ENCODE measurements at regions not wholly inside any gene's neighbourhood (a gene's known extent, or its start where the extent isn't known, plus 50 kb on each side); places are given as distances from the start of the nearest gene placed in this dataset.
A peak's percentile ranks its signal among the peaks of the same experiment; 100 is the strongest.

GRCh38 chr16:51821527-51821926 is 670.5 kb upstream of the SALL1 start:
- Histone ChIP-seq H4K91ac (ENCODE audit: insufficient read depth, low read depth, low read length) (peak overlapping the region; percentile 75; the same call in 1 of the 2 replicates), H3K9me1 (ENCODE audit: insufficient read depth, low read length) (peaks cover 6% of the 10 kb centered on the region), H3K23ac (ENCODE audit: low read depth, low read length) (no peak overlapping the region), H2AK5ac (ENCODE audit: low read depth, low read length) (peak overlapping the region; percentile 89; the same call in 1 of the 2 replicates), H2BK5ac (ENCODE audit: low read depth, low read length, poor library complexity, severe bottlenecking) (peak overlapping the region; percentile 16), H3K4me1 (ENCODE audit: control insufficient read depth, insufficient read depth, low read length) (peaks cover 4% of the 10 kb centered on the region; the same call in 1 of the 2 replicates), H3K27me3 (ENCODE audit: control insufficient read depth, insufficient read depth, low read length) (no peaks in the 10 kb centered on the region), H3K9me3 (ENCODE audit: control insufficient read depth, insufficient read depth, low read length) (no peaks in the 10 kb centered on the region), H2AFZ (replicated peaks; ENCODE audit: low read length, poor library complexity) (no peak overlapping the region), H3K4me3 (ENCODE audit: insufficient read depth, low read depth, low read length) (no peak overlapping the region), H3K14ac (replicated peaks; ENCODE audit: low read depth, low read length) (peak overlapping the region; percentile 40; the same call in 1 of the 2 replicates), H3K56ac (ENCODE audit: extremely low read depth, insufficient read depth, low read length) (no peak overlapping the region), H3K79me1 (ENCODE audit: low read depth in 1 of 2, low read length in 2 of 2) (no peaks in the 10 kb centered on the region), H3K4me2 (ENCODE audit: low read depth, low read length) (no peak overlapping the region), H4K8ac (ENCODE audit: low read depth in 2 of 2, low read length in 2 of 2) (peak overlapping the region in 1 of 2 experiments; percentile 60; a peak in 2 of 4 replicates), H2BK120ac (ENCODE audit: low read depth, low read length) (peak overlapping the region; percentile 75), H4K5ac (ENCODE audit: low read depth, low read length) (no peak overlapping the region; the same call in 1 of the 2 replicates), H3K4ac (ENCODE audit: low read depth, low read length) (peak overlapping the region; percentile 33; the same call in 1 of the 2 replicates), H3K9ac (ENCODE audit: low read depth, low read length) (no peak overlapping the region), H2BK15ac (ENCODE audit: low read depth, low read length) (peak overlapping the region; percentile 91; the same call in 1 of the 3 replicates), H2BK20ac (ENCODE audit: low read depth, low read length) (peak overlapping the region; percentile 80; the same call in 1 of the 2 replicates), H2AK9ac (replicated peaks; ENCODE audit: low read depth, low read length, poor library complexity) (no peak overlapping the region), H3K18ac (ENCODE audit: low read depth, low read length) (peak overlapping the region; percentile 66; the same call in 1 of the 2 replicates), H4K20me1 (ENCODE audit: insufficient read depth, low read length) (no peaks in the 10 kb centered on the region), H3K36me3 (ENCODE audit: control insufficient read depth, insufficient read depth, low read length) (no peaks in the 10 kb centered on the region), H3K27ac (ENCODE audit: insufficient read depth, low read length) (no peak overlapping the region)
- ChIA-PET POLR2A (ENCODE audit: unreplicated experiment) (no interaction called here), CTCF (no interaction called here)
- in situ Hi-C loops (cut with MboI; ENCODE audit: low sequenced_read_pairs) = no loop called here
- intact Hi-C loops (cut with micrococcal nuclease) = no loop called here
- dilution Hi-C loops (cut with HindIII; ENCODE audit: low sequenced_read_pairs, unreplicated experiment) = no loop called here
- WGBS, 2 experiments (ENCODE audit: extremely low coverage in 2 of 2, insufficient read length in 1 of 2) = no CpG with 5 or more reads among the region's 1 CpG
- ATAC-seq (ENCODE audit: low read depth) (no peak), DNase-seq (no peak)
- TF ChIP-seq POLR2A (IDR thresholded peaks at IDR 0.05; ENCODE audit: low read depth, low read length) (no peak), CHD1 (IDR thresholded peaks at IDR 0.05; ENCODE audit: low read depth, low read length) (no peak), RAD21 (IDR thresholded peaks at IDR 0.05; ENCODE audit: low read length) (no peak), SMC3 (IDR thresholded peaks at IDR 0.05; ENCODE audit: low read depth, low read length) (no peak), RFX5 (IDR thresholded peaks at IDR 0.05; ENCODE audit: low read depth, low read length) (no peak), MXI1 (IDR thresholded peaks at IDR 0.05; ENCODE audit: borderline replicate concordance, low read depth, low read length) (no peak), BHLHE40 (IDR thresholded peaks at IDR 0.05; ENCODE audit: low read depth, low read length) (no peak), USF2 (IDR thresholded peaks at IDR 0.05; ENCODE audit: low read depth, low read length) (no peak), CTCF (conservative IDR thresholded peaks at IDR 0.05; ENCODE audit: low read depth, low read length) (no peak), CEBPB (IDR thresholded peaks at IDR 0.05; ENCODE audit: low read depth, low read length) (no peak), ELK1 (IDR thresholded peaks at IDR 0.05; ENCODE audit: borderline replicate concordance, low read depth, low read length) (no peak), NFE2L2 (IDR thresholded peaks at IDR 0.05; ENCODE audit: low read depth, low read length) (no peak), FOS (IDR thresholded peaks at IDR 0.05; ENCODE audit: low read depth, low read length) (no peak), MAFK (IDR thresholded peaks at IDR 0.05; ENCODE audit: low read depth, low read length) (no peak), MAZ (IDR thresholded peaks at IDR 0.05; ENCODE audit: borderline replicate concordance, low read depth, low read length) (no peak), RCOR1 (IDR thresholded peaks at IDR 0.05; ENCODE audit: insufficient replicate concordance, low read length) (no peak)
- BruUV-seq (replicated peaks) = no TSS peak

Data from IMR-90 (cell line).